ENCODE measurements at regions not wholly inside any gene's neighbourhood (a gene's known extent, or its start where the extent isn't known, plus 50 kb on each side); places are given as distances from the start of the nearest gene placed in this dataset.

DNA sequence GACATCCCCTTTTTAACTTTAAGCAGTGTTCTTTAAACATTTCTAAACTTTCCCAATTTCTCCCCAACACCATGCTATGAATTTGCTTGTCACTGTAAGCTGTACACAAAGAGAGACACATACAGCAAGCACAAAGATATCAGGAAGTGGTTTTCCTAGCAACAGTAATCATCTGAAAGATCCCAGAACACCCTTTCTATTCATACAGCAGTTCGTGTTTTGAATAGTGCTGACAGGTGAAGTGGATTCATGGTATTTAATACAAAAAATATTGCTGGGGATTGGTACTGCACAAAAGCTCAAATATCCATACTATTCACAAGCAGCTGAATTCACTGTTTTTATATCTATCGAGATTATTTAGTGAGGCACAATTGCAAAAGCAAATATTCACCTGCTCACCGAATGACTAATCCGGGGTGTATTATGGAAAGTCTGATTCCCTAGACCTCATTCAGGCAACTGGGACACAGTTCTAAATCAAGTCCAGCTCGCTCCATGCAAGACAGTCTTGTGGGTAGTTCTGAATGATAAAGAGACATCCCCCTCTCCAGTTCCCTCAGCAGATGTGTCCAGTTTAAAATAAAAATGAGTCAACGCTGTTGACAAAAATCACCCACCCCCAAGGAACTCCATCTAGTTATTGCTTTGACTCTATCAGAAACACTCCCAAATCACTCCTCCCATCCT lies 107.1 kb upstream of the TSHZ2 start:
- no peak for DNase-seq (ENCODE audit: low read depth)

DNA sequence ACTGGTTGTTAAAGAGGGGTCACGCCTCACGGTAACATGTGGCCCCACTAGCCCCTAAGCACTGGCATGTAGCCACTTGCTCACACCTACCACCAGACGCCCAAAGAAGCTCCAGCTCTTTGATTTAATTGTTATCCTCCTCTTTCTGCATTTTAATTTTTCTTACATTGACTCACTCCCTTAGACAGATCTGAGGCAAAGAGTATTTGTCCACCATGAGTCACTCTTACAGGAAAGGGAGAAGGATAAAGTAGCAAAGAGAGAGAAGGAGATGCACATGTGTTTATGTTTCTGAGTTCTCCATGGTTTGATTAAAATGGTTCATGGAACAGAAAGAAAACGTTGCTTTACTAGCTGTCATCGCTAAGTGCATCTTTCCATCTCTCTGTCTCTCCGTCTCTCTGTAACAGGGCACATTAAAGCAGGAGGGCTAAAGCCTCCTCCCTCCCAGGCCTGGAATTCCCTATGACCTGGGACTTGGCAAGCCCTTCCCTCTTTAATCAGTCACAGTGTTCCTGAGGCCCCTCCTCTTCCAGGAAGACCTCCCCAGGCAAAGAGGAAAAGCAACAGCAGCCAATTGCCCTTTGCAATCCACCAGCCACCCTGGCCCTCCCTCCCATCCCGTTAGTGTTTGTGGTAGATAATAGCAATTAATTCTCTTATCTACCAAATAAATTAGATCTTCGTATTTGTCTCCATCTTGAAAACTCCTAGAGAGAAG lies 112.8 kb upstream of the TSHZ2 start:
- no peak for DNase-seq (ENCODE audit: low read depth)

DNA sequence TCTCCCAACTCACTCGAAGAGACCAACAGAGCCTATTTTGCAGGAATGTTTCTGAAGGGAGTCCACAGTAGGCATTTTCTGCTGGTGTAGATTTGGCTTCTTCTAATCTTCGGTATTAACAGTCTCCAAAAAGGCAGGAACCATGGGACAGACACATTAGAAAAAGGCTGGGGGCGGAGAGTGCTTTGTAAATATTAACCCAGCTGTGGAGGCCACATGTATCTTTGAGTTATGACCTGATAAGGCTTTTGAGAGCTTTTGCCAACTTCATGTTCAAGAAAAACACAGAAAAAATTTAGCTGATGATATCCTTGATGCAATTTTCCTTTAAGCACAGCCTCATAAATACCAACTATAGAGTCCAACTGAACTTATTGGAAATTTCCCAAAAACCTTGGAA lies 119.4 kb upstream of the TSHZ2 start:
- DNase-seq (ENCODE audit: low read depth): no peak

DNA sequence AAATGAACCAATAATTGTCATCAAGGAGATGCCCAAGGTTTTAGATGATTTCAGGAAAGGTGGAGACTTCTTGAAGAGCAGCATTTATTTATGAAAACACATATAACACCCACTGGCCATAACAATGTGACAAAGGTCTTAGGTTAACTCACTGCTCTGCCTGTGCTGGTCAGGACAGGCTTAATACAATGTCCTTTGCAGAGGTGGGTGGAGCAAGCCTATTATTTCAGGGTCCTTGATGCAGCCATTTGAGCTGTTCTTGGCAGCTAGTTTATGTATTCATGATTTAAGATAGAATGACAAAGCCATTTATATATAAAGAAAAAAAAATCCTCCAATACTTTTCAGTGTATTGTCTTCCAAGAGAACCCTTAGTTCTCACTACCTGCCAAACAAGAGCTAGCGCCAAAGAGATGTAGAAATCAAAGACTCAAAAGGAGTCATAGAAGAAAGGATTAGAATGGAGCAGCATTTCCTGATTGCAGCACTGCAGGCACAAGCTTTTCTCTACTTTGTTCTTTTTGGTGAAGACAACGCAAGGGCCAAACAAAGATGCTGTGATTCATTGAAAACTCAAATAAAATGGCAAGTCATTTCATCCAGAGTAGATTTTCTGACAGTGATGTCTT lies 124.3 kb upstream of the TSHZ2 start:
- no peak for DNase-seq (ENCODE audit: low read depth)

DNA sequence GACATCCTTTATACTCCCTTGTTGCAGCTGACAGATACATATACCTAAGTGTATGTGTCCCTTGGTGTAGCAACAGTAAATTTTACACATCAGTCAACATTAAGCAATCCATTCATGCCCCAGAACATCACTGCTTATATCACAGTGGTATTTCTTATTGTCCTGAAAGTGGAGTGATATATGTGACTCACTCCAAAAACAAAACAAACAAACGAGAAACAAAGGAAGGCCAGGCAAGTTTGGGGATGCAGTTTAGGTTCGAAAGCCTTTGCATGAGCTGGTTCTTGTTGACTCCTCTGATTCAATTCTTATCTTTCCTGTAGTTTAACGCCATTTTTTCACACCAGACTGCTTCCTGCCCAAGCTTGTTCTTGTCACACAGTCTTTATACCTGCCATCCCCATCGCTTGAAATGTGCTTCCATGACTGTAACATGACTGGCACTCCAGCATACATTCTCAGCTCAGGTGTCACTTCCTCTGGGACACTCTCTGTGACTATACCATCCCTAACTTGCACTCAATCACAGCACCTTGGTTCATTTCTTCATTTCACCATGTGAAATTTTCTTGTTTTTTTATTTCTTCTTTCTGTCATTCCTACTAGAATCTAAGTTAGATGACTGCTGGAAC lies 125.0 kb upstream of the TSHZ2 start:
- no peak for DNase-seq (ENCODE audit: low read depth)

DNA sequence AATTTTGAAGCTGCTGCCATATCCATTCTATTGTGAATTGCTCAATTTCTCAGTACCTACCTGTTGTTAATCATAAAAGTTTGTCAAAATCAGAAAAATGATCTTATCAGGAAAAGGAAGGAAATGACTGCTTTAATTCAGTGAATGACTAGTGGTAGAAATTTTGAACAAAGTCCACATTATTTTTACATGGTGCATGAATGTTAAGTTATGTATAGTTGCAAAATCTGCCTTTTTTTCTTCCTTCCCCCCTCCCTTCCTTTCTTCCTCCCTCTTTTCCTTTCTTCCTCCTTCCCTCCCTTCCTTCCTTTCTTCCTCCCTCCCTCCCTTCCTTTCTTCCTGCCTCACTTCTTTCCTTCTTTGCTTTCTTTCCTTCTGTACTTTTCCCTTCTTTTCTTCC lies 127.1 kb upstream of the TSHZ2 start:
- no peak for DNase-seq (ENCODE audit: low read depth)

DNA sequence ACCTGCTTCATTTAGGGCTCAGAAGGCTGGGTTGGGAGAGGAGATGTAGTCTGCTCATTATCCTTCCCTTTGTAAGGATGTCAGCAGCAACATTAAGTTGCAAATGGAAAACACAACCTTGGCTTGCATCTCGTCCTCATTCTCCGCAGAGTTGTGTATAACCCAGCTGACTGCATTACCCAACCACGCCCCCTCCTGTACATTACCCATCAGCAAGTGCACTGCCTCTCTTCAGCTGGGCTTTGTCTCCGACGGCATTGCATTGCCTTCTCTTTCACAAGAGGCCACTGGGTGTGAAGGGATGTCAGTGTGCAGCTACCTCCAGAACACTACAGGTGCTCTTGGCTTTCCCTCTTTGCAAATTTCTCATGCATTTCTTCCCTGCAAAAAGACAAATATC lies 128.7 kb upstream of the TSHZ2 start:
- DNase-seq (ENCODE audit: low read depth): no peak

DNA sequence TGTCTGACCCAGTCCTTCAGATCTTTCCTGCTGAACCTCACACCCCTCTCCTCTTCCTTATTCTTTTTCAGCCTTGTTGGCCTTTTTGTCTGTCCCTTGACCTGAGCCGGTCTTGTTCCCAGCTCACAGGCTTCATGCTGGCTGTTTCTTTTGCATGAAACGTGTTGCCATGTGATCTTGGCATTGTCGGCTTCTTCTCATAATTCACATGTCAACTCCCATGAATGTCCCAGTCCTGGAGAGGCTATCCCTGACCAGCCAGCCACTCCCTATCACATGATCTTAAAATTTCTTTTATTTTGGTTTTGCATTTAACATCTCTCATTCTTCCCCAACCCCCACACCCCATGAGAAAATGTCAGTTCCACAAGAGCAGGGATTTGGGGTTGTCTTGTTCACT lies 131.2 kb upstream of the TSHZ2 start:
- DNase-seq (ENCODE audit: low read depth): no peak

DNA sequence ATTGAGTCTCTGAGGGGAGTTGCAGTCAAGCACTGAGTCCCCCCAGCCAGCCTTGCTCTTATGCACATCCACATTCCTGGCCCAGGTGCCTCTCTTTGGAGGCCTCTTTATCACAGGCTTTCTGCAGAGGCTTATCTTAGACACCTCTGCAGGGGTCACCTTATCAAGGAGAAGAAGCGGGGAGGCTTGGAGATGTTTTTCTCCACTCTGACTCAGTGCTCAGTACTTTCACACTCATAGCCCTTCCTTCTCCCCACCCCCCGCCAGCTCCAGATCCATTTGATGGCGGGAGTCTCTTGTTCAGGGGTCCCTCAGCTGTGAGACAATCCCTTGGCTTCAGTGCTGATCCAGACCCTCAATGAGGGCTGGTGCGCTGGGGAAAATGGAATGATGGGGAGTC lies 132.1 kb upstream of the TSHZ2 start:
- DNase-seq (ENCODE audit: low read depth): no peak

DNA sequence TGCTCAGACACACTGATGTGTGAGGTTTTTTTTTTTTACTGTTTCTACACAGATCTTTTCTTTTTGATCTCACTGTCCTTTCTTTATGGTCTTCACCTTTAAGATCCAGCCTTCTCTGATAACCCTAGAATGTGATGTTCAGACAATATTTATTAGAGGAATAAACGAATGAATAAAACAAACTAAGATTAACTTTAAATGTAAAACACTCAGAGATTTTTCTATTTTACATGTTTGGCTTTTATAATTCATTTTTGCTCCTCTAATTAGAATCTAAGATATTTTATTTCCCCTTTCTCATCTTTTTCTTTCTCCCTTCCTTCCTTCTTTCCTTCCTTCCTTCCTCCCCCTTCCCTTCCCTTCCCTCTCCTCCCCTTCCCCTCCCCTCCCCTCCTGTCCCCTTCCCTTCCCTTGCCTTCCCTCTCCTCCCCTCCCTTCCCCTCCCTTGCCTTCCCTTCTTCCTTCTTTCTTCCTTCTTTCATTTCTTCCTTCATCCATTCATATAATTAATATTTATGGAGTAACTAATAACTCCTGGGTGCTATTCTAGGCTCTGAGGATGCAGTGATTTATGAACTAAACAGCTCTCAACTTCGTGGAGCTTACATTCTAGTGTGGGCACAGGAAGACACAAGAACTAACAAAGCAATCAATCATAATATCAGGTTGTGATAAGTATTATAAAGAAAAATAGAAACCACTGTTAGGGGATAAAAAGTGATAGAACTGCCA lies 133.5 kb upstream of the TSHZ2 start:
- DNase-seq (ENCODE audit: low read depth): no peak

DNA sequence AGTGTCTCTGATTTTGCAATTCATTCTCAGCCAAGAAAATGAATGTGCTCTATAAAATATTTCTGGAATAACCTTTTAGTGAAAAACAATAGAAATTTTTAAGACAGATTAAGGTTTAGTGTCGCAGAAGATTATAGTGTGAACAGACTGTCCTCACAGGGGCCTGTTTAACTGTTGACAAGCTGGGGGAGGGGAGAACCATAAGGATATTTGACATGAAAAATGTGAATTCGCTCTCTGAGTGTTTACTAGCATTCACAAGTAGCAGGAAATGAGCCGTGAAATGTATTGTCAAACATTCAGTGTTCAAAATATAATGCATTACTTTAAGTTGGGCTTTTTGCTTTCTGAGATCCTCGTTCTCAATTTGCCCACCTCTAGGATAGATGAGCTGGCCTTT lies 134.8 kb upstream of the TSHZ2 start:
- DNase-seq (ENCODE audit: low read depth): no peak

DNA sequence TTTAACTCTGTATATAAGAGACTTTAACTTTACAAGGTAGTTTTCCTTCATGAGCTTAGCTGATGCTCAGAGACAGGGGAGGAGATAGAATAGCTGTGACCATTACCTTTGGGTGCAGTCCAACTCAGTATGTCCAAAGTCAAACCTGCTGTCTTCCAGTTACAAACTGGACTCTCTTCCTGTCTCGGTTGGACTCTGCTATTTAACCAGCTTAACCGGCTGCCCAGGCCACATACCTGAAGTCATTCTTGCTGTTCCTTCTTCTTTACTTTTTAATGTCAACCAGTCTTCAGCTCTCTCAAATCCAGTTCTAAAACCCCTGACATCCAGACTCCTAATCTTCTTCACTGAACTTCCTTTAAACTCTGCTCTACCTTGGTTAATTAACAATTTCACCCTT lies 138.3 kb upstream of the TSHZ2 start:
- DNase-seq (ENCODE audit: low read depth): no peak

DNA sequence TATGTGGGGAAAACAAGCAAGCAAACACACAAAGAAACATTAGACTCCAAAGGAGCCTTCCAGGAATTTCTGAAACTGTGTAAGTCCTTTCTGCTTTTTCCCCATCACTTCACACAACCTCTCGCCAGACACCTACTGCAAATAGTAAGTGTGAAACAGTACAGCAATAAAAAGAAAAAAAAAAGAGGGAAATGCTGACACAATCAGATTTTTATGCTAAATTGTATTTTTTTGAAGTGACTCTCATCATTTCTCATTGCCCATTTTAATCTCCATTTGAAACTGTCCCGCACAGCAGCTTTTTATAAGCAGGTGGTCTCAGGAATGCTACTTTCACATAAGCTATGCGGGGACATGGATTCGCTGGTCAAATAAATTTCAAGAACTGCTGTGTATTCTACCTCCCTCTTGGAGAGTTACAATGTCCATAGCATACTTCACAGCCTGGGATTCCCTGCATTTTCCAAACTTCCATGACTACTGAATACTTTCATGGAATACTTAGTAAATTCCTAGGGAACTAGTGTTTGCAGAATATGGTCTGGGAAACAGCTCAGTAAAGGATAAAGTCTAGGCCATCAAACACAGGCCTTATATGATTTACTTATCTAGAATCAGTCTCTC lies 139.9 kb upstream of the TSHZ2 start:
- no peak for DNase-seq (ENCODE audit: low read depth)

DNA sequence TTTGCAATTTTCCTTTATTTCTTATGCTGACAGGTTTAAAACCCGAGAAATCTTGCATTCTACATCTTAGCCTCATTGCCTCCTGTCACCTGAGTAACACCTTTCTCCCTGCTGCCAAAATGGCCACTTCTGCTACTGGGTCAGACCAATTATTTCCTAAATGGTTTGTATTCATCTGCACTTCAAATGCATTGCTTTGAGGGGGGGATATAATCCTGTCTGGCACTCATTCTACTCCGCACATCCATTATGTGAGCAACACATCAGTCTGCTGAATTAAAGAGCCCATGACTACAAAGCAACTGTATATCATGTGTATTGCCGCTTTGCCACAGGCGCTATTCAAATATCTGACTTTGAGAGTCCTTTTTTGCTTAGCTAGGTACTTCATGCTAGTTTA lies 141.6 kb upstream of the TSHZ2 start:
- no peak for DNase-seq (ENCODE audit: low read depth)

DNA sequence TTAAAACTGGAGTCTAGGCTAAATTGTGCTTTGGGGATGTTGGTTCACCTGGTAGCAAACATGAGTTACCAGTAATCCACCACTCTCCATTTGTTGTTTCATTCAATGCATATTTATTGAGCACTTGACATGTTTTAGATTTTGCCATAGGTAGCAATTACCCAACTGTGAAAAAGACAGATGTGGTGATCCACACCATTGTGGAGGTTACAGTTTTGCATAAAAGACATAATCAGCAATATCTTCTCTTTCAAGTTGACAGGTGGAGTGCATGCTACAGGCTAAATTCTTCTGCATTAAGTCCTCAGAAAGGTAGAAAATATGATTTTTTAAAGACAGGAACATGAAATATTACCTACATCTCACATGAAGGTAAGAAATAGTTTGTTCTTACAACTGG lies 143.0 kb upstream of the TSHZ2 start:
- no peak for DNase-seq (ENCODE audit: low read depth)

DNA sequence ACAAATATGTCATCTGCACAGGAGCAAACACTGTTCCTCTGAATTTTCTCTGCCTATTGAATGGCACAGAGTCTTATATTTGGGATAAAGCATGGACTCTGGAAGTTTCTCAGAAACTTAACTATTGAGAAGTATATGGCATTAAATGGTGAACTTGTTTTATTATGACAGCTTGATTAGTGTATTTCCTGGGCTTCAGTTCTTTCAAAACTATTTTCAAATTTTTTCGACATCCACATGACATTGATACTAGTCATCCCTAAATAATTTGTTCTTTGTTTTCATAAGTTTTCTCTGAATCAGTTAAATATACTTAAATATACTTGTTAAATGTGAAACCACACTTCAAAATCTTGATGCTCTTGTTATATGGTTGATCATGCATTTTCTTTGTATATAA lies 144.0 kb upstream of the TSHZ2 start:
- DNase-seq (ENCODE audit: low read depth): no peak

DNA sequence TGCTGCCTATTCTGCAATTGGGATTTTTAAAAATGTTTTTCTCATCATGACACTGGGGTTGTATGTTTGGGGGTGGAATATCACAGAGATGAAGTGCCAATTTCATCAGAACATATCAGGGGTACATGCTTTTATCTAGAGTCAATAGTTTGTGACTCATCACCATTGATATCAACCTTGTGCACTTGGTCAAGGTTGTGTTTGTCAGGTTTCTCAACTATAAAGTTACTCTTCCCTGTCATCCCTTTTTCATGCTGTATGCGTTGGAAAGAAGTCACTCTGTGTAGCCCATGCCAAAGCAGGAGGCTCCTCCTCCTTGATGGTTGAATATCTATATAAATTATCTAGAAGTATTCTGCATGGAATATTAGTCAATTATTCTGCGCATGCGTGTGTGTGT lies 145.4 kb upstream of the TSHZ2 start:
- DNase-seq (ENCODE audit: low read depth): no peak

DNA sequence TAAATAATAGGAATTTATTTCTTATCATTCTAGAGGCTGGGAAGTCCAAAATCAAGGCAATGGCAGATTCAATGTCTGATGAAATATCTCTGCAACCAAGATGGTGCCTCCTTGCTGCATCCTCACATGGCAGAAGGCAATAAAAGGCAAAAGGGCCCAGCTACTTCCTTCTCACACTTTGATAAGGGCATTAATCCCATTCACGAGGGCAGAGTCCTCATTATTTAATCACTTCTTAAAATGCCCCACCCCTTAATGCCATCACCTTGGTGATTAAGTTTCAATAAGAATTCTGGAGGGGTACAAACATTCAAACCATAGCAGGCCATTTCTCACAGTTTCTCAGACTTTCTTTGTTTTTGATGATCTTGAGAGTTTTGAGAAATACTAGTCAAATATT lies 145.8 kb upstream of the TSHZ2 start:
- DNase-seq (ENCODE audit: low read depth): no peak

DNA sequence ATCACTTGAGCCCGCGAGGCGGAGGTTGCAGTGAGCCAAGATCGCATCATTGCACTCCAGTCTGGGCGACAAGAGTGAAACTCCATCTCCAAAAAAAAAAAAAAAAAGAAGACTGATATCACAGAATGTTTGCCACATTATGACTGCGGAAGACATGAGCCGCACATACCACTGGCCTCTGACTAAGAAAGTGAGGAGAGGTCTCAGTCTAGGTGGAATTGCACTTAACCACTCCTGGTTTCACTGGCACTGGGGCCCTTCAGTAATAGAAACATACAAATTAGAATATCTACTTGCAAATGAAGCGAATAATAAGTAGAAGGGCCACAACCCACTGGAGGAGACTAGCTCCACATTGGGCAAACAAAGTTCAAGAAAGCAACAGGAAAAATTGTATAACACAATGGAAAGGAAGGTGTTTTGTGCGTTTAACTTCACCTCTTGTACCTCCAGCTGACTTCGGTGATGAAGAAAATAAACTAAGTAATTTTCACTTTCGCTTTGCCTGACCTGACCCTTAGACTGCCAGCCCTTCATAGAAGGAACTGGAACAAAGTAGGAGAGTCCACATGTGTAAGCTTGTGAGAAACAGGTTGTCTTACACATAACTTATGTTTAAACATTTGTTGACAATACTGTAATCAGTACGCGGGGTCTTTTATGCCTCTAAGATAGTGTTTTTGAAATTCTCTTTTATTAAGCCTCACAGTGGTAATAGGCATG lies 147.5 kb upstream of the TSHZ2 start:
- DNase-seq (ENCODE audit: low read depth): no peak

DNA sequence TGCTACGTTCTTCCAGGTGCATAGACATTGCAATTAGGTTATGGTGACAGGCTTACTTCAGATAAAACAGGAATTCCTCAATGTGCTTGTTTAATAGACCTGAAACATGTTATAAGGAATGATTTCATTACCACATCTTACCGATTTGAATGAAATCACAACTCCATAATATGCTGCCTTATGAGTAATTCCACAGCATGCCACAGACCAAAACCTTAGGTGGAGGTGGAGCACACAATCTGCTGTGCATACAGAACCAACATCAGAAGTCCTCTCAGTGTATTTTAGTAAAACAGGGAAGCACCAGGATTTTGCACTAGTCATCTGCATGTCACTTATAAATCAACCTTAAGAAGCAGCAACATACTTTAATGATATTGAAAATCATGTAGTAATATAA lies 148.9 kb upstream of the TSHZ2 start:
- no peak for DNase-seq (ENCODE audit: low read depth)

DNA sequence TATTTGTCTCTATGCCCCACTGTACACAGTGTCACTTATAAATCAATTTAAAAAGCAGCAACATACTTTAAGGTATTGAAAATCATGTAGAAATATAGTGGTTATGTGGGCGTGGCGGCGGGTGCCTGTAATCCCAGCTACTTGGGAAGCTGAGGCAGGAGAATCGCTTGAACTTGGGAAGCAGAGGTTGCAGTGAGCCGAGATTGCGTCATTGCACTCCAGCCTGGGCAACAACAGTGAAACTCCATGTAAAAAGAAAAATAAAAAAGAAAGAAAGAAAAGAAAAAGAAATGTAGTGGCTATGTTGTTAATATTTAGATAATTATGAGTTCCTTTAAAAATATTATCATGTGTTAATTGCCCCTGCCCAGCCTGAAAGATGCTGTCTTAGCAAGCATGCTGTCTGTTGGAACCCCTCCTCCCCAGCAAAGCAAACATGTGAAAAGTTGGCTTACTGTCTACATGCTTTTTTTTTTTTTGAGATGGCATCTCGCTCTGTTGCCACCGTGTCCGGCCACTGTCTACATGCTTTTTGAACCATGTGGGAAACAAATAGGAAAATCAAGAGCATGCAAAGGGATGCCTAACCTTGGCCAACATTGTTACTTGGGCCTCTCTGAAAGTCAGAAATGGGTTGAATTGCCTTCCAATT lies 151.4 kb upstream of the TSHZ2 start:
- no peak for DNase-seq (ENCODE audit: low read depth)

All from stimulated activated CD8-positive, alpha-beta memory T cell treated with anti-CD3 and anti-CD28 coated beads, Interleukin-12 subunit alpha, Interleukin-12 subunit beta, amount 100 ng/mL, for 1 hour (primary cell).